ENCODE measurements at regions not wholly inside any gene's neighbourhood (a gene's known extent, or its start where the extent isn't known, plus 50 kb on each side); places are given as distances from the start of the nearest gene placed in this dataset.

GRCh38 chr1:199449681-199450080 lies 577.8 kb upstream of the NR5A2 start:
- H2AK5ac ChIP-seq (ENCODE audit: low read length) = no peak overlapping the region
- H2AFZ ChIP-seq (ENCODE audit: insufficient read depth, low read length, poor library complexity) = no peak overlapping the region
- H3K27ac ChIP-seq (ENCODE audit: low read depth, low read length) = no peak overlapping the region
- H3K4ac ChIP-seq (ENCODE audit: low read depth, low read length) = no peak overlapping the region
- no peaks in the 10 kb centered on the region for H3K27me3 ChIP-seq (ENCODE audit: insufficient read depth, low read length)
- H3K18ac ChIP-seq (ENCODE audit: low read length) = no peak overlapping the region
- no CpG with 5 or more reads among the region's 2 CpGs for WGBS (ENCODE audit: extremely low coverage, insufficient coverage, insufficient read length)
- H3K79me1 ChIP-seq (ENCODE audit: low read length) = no peaks in the 10 kb centered on the region
- H3K9me3 ChIP-seq (ENCODE audit: insufficient read depth, low read depth, low read length) = no peaks in the 10 kb centered on the region
- no peak overlapping the region for H2BK5ac ChIP-seq (ENCODE audit: low read depth, low read length, poor library complexity)
- H4K8ac ChIP-seq (ENCODE audit: low read depth, low read length) = no peak overlapping the region
- H3K9ac ChIP-seq (ENCODE audit: low read length) = no peak overlapping the region
- H3K79me2 ChIP-seq (ENCODE audit: control insufficient read depth, insufficient read depth, low read length, poor library complexity) = no peaks in the 10 kb centered on the region
- no peak overlapping the region for H3K4me2 ChIP-seq (ENCODE audit: low read length)
- no peak overlapping the region for H3K14ac ChIP-seq (ENCODE audit: low read length)
- H2BK12ac ChIP-seq (ENCODE audit: low read length) = no peak overlapping the region
- H2BK120ac ChIP-seq (ENCODE audit: insufficient read depth, low read length, poor library complexity) = no peak overlapping the region
- no peak overlapping the region for H3K23ac ChIP-seq (ENCODE audit: low read length)
- no peak overlapping the region for H4K91ac ChIP-seq (ENCODE audit: low read depth, low read length)
- H3K4me1 ChIP-seq (ENCODE audit: control insufficient read depth in 1 of 2, insufficient read depth in 2 of 2, low read length in 2 of 2) = no peaks in the 10 kb centered on the region
- H3K36me3 ChIP-seq (ENCODE audit: control insufficient read depth in 1 of 2, insufficient read depth in 2 of 2, low read length in 2 of 2) = no peaks in the 10 kb centered on the region
- DNase-seq = peak in 1 of 2 donors; percentile 12
- H4K12ac ChIP-seq (ENCODE audit: low read depth, low read length) = no peak overlapping the region
- no peak overlapping the region for H3K4me3 ChIP-seq (ENCODE audit: low read depth, low read length)

GRCh38 chr1:199452627-199453026 lies 574.9 kb upstream of the NR5A2 start:
- no peak overlapping the region for H3K9ac ChIP-seq (ENCODE audit: low read length)
- H2AK5ac ChIP-seq (ENCODE audit: low read length) = no peak overlapping the region
- no peak for DNase-seq
- no peak overlapping the region for H2BK5ac ChIP-seq (ENCODE audit: low read depth, low read length, poor library complexity)
- no peak overlapping the region for H3K18ac ChIP-seq (ENCODE audit: low read length)
- no peak overlapping the region for H3K4me3 ChIP-seq (ENCODE audit: low read depth, low read length)
- no peak overlapping the region for H2BK120ac ChIP-seq (ENCODE audit: insufficient read depth, low read length, poor library complexity)
- no peak overlapping the region for H3K23ac ChIP-seq (ENCODE audit: low read length)
- H3K9me3 ChIP-seq (ENCODE audit: insufficient read depth, low read depth, low read length) = no peaks in the 10 kb centered on the region
- H4K8ac ChIP-seq (ENCODE audit: low read depth, low read length) = no peak overlapping the region
- no CpG with 5 or more reads among the region's 2 CpGs for WGBS (ENCODE audit: extremely low coverage, insufficient coverage, insufficient read length)
- H3K79me1 ChIP-seq (ENCODE audit: low read length) = no peaks in the 10 kb centered on the region
- H3K4me1 ChIP-seq (ENCODE audit: control insufficient read depth in 1 of 2, insufficient read depth in 2 of 2, low read length in 2 of 2) = no peaks in the 10 kb centered on the region
- no peak overlapping the region for H3K14ac ChIP-seq (ENCODE audit: low read length)
- H3K79me2 ChIP-seq (ENCODE audit: control insufficient read depth, insufficient read depth, low read length, poor library complexity) = no peaks in the 10 kb centered on the region
- H2AFZ ChIP-seq (ENCODE audit: insufficient read depth, low read length, poor library complexity) = no peak overlapping the region
- H3K27me3 ChIP-seq (ENCODE audit: insufficient read depth, low read length) = no peaks in the 10 kb centered on the region
- H3K27ac ChIP-seq (ENCODE audit: low read depth, low read length) = no peak overlapping the region
- H4K12ac ChIP-seq (ENCODE audit: low read depth, low read length) = no peak overlapping the region
- no peak overlapping the region for H4K91ac ChIP-seq (ENCODE audit: low read depth, low read length)
- no peak overlapping the region for H3K4me2 ChIP-seq (ENCODE audit: low read length)
- no peak overlapping the region for H2BK12ac ChIP-seq (ENCODE audit: low read length)
- H3K4ac ChIP-seq (ENCODE audit: low read depth, low read length) = no peak overlapping the region
- no peaks in the 10 kb centered on the region for H3K36me3 ChIP-seq (ENCODE audit: control insufficient read depth in 1 of 2, insufficient read depth in 2 of 2, low read length in 2 of 2)

DNA sequence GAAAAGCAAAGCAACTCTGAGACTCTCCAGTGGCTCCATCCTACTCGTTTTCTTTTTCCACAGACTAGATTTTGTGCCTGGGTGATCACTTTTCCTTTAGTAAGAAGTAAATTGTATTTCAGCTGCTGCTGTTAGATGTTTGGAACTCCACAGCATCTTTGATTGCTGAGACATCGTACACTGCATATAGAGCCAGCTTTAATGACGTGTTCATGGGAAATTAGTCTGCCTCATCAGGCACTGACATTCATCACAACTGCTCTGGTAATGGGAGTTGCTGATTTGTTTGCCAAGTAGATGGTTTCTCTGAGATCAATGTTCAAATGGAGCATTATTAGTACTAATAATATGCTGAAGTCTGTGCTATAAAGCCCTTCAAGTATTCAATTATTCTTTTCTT lies 573.8 kb upstream of the NR5A2 start:
- Histone ChIP-seq H3K27me3 (ENCODE audit: insufficient read depth, low read length) (no peaks in the 10 kb centered on the region), H3K27ac (ENCODE audit: low read depth, low read length) (no peak overlapping the region)

GRCh38 chr1:199460933-199461332 lies 566.6 kb upstream of the NR5A2 start:
- WGBS (ENCODE audit: extremely low coverage, insufficient coverage, insufficient read length) = no CpG with 5 or more reads among the region's 3 CpGs
- H3K27ac ChIP-seq (ENCODE audit: low read depth, low read length) = no peak overlapping the region
- no peak overlapping the region for H3K4ac ChIP-seq (ENCODE audit: low read depth, low read length)
- no peak overlapping the region for H2AK5ac ChIP-seq (ENCODE audit: low read length)
- H3K9ac ChIP-seq (ENCODE audit: low read length) = peak overlapping the region; percentile 53
- no peak for DNase-seq
- H3K79me2 ChIP-seq (ENCODE audit: control insufficient read depth, insufficient read depth, low read length, poor library complexity) = no peaks in the 10 kb centered on the region
- H4K8ac ChIP-seq (ENCODE audit: low read depth, low read length) = no peak overlapping the region
- H2BK5ac ChIP-seq (ENCODE audit: low read depth, low read length, poor library complexity) = no peak overlapping the region
- no peak overlapping the region for H2BK120ac ChIP-seq (ENCODE audit: insufficient read depth, low read length, poor library complexity)
- no peak overlapping the region for H3K18ac ChIP-seq (ENCODE audit: low read length)
- no peak overlapping the region for H2BK12ac ChIP-seq (ENCODE audit: low read length)
- H3K36me3 ChIP-seq (ENCODE audit: control insufficient read depth in 1 of 2, insufficient read depth in 2 of 2, low read length in 2 of 2) = no peaks in the 10 kb centered on the region
- no peaks in the 10 kb centered on the region for H3K4me1 ChIP-seq (ENCODE audit: control insufficient read depth in 1 of 2, insufficient read depth in 2 of 2, low read length in 2 of 2)
- no peak overlapping the region for H4K12ac ChIP-seq (ENCODE audit: low read depth, low read length)
- no peak overlapping the region for H2AFZ ChIP-seq (ENCODE audit: insufficient read depth, low read length, poor library complexity)
- no peak overlapping the region for H3K14ac ChIP-seq (ENCODE audit: low read length)
- no peaks in the 10 kb centered on the region for H3K79me1 ChIP-seq (ENCODE audit: low read length)
- no peaks in the 10 kb centered on the region for H3K27me3 ChIP-seq (ENCODE audit: insufficient read depth, low read length)
- peaks cover 2% of the 10 kb centered on the region for H3K9me3 ChIP-seq (ENCODE audit: insufficient read depth, low read depth, low read length)
- H3K4me3 ChIP-seq (ENCODE audit: low read depth, low read length) = no peak overlapping the region
- H3K4me2 ChIP-seq (ENCODE audit: low read length) = no peak overlapping the region
- H4K91ac ChIP-seq (ENCODE audit: low read depth, low read length) = no peak overlapping the region
- H3K23ac ChIP-seq (ENCODE audit: low read length) = no peak overlapping the region

More for the DNA sequence above, 573.8 kb upstream of the NR5A2 start:
- Histone ChIP-seq H2BK5ac (ENCODE audit: low read depth, low read length, poor library complexity) (no peak overlapping the region), H2AFZ (ENCODE audit: insufficient read depth, low read length, poor library complexity) (no peak overlapping the region), H3K79me1 (ENCODE audit: low read length) (no peaks in the 10 kb centered on the region), H3K9ac (ENCODE audit: low read length) (no peak overlapping the region), H3K4me3 (ENCODE audit: low read depth, low read length) (no peak overlapping the region), H2BK12ac (ENCODE audit: low read length) (no peak overlapping the region), H3K4ac (ENCODE audit: low read depth, low read length) (no peak overlapping the region), H3K9me3 (ENCODE audit: insufficient read depth, low read depth, low read length) (no peaks in the 10 kb centered on the region), H2AK5ac (ENCODE audit: low read length) (no peak overlapping the region), H3K18ac (ENCODE audit: low read length) (no peak overlapping the region), H3K79me2 (ENCODE audit: control insufficient read depth, insufficient read depth, low read length, poor library complexity) (no peaks in the 10 kb centered on the region), H4K91ac (ENCODE audit: low read depth, low read length) (no peak overlapping the region), H3K4me1 (ENCODE audit: control insufficient read depth in 1 of 2, insufficient read depth in 2 of 2, low read length in 2 of 2) (no peaks in the 10 kb centered on the region), H3K4me2 (ENCODE audit: low read length) (no peak overlapping the region), H4K12ac (ENCODE audit: low read depth, low read length) (no peak overlapping the region), H3K23ac (ENCODE audit: low read length) (no peak overlapping the region), H2BK120ac (ENCODE audit: insufficient read depth, low read length, poor library complexity) (no peak overlapping the region), H3K14ac (ENCODE audit: low read length) (no peak overlapping the region), H3K36me3 (ENCODE audit: control insufficient read depth in 1 of 2, insufficient read depth in 2 of 2, low read length in 2 of 2) (no peaks in the 10 kb centered on the region), H4K8ac (ENCODE audit: low read depth, low read length) (no peak overlapping the region)
- WGBS (ENCODE audit: extremely low coverage, insufficient coverage, insufficient read length) = no CpG with 5 or more reads among the region's 3 CpGs
- DNase-seq = no peak

Measured in trophoblast cell (in vitro differentiated cells and primary cell).